Mesenchymal stem cell (in vitro differentiated cells and primary cell): ENCODE measurements at regions not wholly inside any gene's neighbourhood (a gene's known extent, or its start where the extent isn't known, plus 50 kb on each side); places are given as distances from the start of the nearest gene placed in this dataset.
A peak's percentile ranks its signal among the peaks of the same experiment; 100 is the strongest.

Source experiments
- DNase-seq: peaks from one replicate; pipeline ENCODE4 v3.0.0-alpha.2; 2013
- H2AFZ ChIP-seq: one replicate; pipeline ENCODE4 v1.6.1; 2013; ENCODE audit warnings: low read depth, mild to moderate bottlenecking, control low read depth, inconsistent platforms, low read length, moderate library complexity
- H2AK5ac ChIP-seq: 2 replicates; pipeline ENCODE4 v1.6.1; 2013; ENCODE audit warnings: low read length, moderate library complexity, mild to moderate bottlenecking, inconsistent platforms; ENCODE audit not compliant: severe bottlenecking
- H2BK120ac ChIP-seq: one replicate; pipeline ENCODE4 v1.6.1; 2013; ENCODE audit warnings: low read depth, mild to moderate bottlenecking, inconsistent platforms, low read length, moderate library complexity
- H2BK12ac ChIP-seq, 2 experiments: one replicate each; pipeline ENCODE4 v1.6.1; 2013; ENCODE audit warnings: inconsistent platforms in 2 of 2, low read length in 2 of 2, mild to moderate bottlenecking in 2 of 2, moderate library complexity in 2 of 2, control low read depth in 1 of 2
- H2BK15ac ChIP-seq: one replicate; pipeline ENCODE4 v1.6.1; 2013; ENCODE audit warnings: mild to moderate bottlenecking, low read depth, inconsistent platforms; ENCODE audit not compliant: poor library complexity, severe bottlenecking
- H2BK5ac ChIP-seq: 2 replicates; pipeline ENCODE4 v1.6.1; 2013; ENCODE audit warnings: low read depth, mild to moderate bottlenecking, low read length, control low read depth, inconsistent platforms; ENCODE audit not compliant: poor library complexity, severe bottlenecking
- H3K14ac ChIP-seq, 2 experiments: one replicate each; pipeline ENCODE4 v1.6.1; 2013; ENCODE audit warnings: inconsistent platforms in 2 of 2, low read length in 2 of 2, control low read depth in 1 of 2, mild to moderate bottlenecking in 1 of 2, moderate library complexity in 1 of 2
- H3K18ac ChIP-seq, 2 experiments: one replicate each; pipeline ENCODE4 v1.6.1; 2013; ENCODE audit warnings: inconsistent platforms in 2 of 2, low read length in 2 of 2, control low read depth in 1 of 2, low read depth in 1 of 2, mild to moderate bottlenecking in 1 of 2
- H3K23ac ChIP-seq, 2 experiments: one replicate each; pipeline ENCODE4 v1.6.1; 2013; ENCODE audit warnings: inconsistent platforms in 2 of 2, low read length in 2 of 2, mild to moderate bottlenecking in 2 of 2, moderate library complexity in 2 of 2, control low read depth in 1 of 2
- H3K27ac ChIP-seq: 2 replicates; pipeline ENCODE4 v1.5.1; 2013; ENCODE audit warnings: mild to moderate bottlenecking, moderate library complexity, low read length, control low read depth, inconsistent platforms; ENCODE audit not compliant: poor library complexity, severe bottlenecking
- H3K27me3 ChIP-seq, 2 experiments: 2 replicates each; pipeline versions ENCODE4 v1.6.1 to v1.7.0; 2013; ENCODE audit warnings: low read length in 2 of 2, mild to moderate bottlenecking in 2 of 2, moderate library complexity in 2 of 2, control low read depth in 1 of 2, inconsistent platforms in 1 of 2; ENCODE audit not compliant: control insufficient read depth in 1 of 2, insufficient read depth in 1 of 2
- H3K36me3 ChIP-seq, 2 experiments: 2 replicates each; pipeline versions ENCODE4 v1.6.1 to v1.7.0; 2013; ENCODE audit warnings: low read length in 2 of 2, control low read depth in 1 of 2, inconsistent platforms in 1 of 2, low read depth in 1 of 2, mild to moderate bottlenecking in 1 of 2; ENCODE audit not compliant: insufficient read depth in 2 of 2, control insufficient read depth in 1 of 2
- H3K4ac ChIP-seq, 2 experiments: one replicate each; pipeline ENCODE4 v1.6.1; 2013; ENCODE audit warnings: inconsistent platforms in 2 of 2, low read length in 2 of 2, mild to moderate bottlenecking in 2 of 2, moderate library complexity in 2 of 2, control low read depth in 1 of 2, low read depth in 1 of 2
- H3K4me1 ChIP-seq: 2 replicates; pipeline ENCODE4 v1.6.1; 2013; ENCODE audit warnings: low read depth, low read length, control low read depth; ENCODE audit not compliant: control insufficient read depth, insufficient read depth
- H3K4me2 ChIP-seq: 2 replicates; pipeline ENCODE4 v1.6.1; 2013; ENCODE audit warnings: low read length, mild to moderate bottlenecking, inconsistent platforms; ENCODE audit not compliant: poor library complexity, severe bottlenecking
- H3K4me3 ChIP-seq, 2 experiments: 2 replicates each; pipeline versions ENCODE4 v1.5.1 to v1.7.0; 2013; ENCODE audit warnings: low read length in 2 of 2, mild to moderate bottlenecking in 2 of 2, control low read depth in 1 of 2, low read depth in 1 of 2; ENCODE audit not compliant: insufficient read depth in 1 of 2
- H3K79me1 ChIP-seq: replicated peaks from 2 replicates; pipeline ENCODE4 v1.6.1; 2013; ENCODE audit warnings: mild to moderate bottlenecking, control low read depth, low read length, inconsistent platforms; ENCODE audit not compliant: poor library complexity, severe bottlenecking
- H3K9ac ChIP-seq: 2 replicates; pipeline ENCODE4 v1.7.0; 2013; ENCODE audit warnings: mild to moderate bottlenecking, low read length, moderate library complexity
- H3K9me3 ChIP-seq: 2 replicates; pipeline ENCODE4 v1.7.0; 2013; ENCODE audit warnings: mild to moderate bottlenecking, low read length; ENCODE audit not compliant: control insufficient read depth
- H4K8ac ChIP-seq: one replicate; pipeline ENCODE4 v1.6.1; 2013; ENCODE audit warnings: inconsistent platforms, mild to moderate bottlenecking, low read length, moderate library complexity
- H4K91ac ChIP-seq: one replicate; pipeline ENCODE4 v1.6.1; 2013; ENCODE audit warnings: mild to moderate bottlenecking, low read length, inconsistent platforms
- WGBS: methylation state at CpG from one replicate; pipeline ENCODE4 v1.1.7; 2013; ENCODE audit warnings: mixed read lengths; 5-methylcytosine and 5-hydroxymethylcytosine counted together

GRCh38 chr1:175857756-175858155 lies 114.4 kb upstream of the TNR start:
- Histone ChIP-seq H2AK5ac (no peak overlapping the region), H2BK12ac (no peak overlapping the region), H3K14ac (peak overlapping the region in 1 of 2 experiments; percentile 68), H3K4me3 (no peak overlapping the region), H3K79me1 (no peaks in the 10 kb centered on the region), H3K9me3 (no peaks in the 10 kb centered on the region), H2BK15ac (no peak overlapping the region), H3K27ac (no peak overlapping the region), H2BK120ac (no peak overlapping the region), H3K27me3 (peaks cover 15 to 53% of the 10 kb centered on the region in 2 experiments), H3K4me2 (no peak overlapping the region), H2AFZ (no peak overlapping the region), H3K9ac (no peak overlapping the region), H2BK5ac (no peak overlapping the region), H3K36me3 (no peaks in the 10 kb centered on the region), H3K4me1 (no peaks in the 10 kb centered on the region), H4K91ac (no peak overlapping the region), H3K23ac (peak overlapping the region in 1 of 2 experiments; percentile 70), H4K8ac (no peak overlapping the region), H3K18ac (no peak overlapping the region), H3K4ac (no peak overlapping the region)
- 57% methylated on average over 6 of the region's 6 CpGs for WGBS
- DNase-seq = no peak

- no peak overlapping the region for H2AFZ ChIP-seq
- no peaks in the 10 kb centered on the region for H3K4me1 ChIP-seq
- H3K4me2 ChIP-seq = no peak overlapping the region
- H2BK15ac ChIP-seq = no peak overlapping the region
- no peak overlapping the region for H2BK5ac ChIP-seq
- H4K8ac ChIP-seq = no peak overlapping the region
- no peak overlapping the region for H3K23ac ChIP-seq
- H3K9ac ChIP-seq = no peak overlapping the region
- no peak overlapping the region for H2BK12ac ChIP-seq
- DNase-seq = no peak
- H2BK120ac ChIP-seq = no peak overlapping the region
- no peaks in the 10 kb centered on the region for H3K79me1 ChIP-seq
- WGBS = 92% methylated on average over 2 of the region's 4 CpGs
- no peak overlapping the region for H2AK5ac ChIP-seq
- H3K27ac ChIP-seq = no peak overlapping the region
- H3K9me3 ChIP-seq = no peaks in the 10 kb centered on the region
- H3K14ac ChIP-seq = no peak overlapping the region
- peaks cover 10 to 39% of the 10 kb centered on the region in 2 experiments for H3K27me3 ChIP-seq
- H3K4ac ChIP-seq = no peak overlapping the region
- H3K18ac ChIP-seq = no peak overlapping the region
- H3K36me3 ChIP-seq = no peaks in the 10 kb centered on the region
- H3K4me3 ChIP-seq = no peak overlapping the region
- H4K91ac ChIP-seq = no peak overlapping the region
These were observed 110.3 kb upstream of the TNR start for GRCh38 chr1:175853681-175854080.

GRCh38 chr1:175851749-175852148 lies 108.4 kb upstream of the TNR start:
- Histone ChIP-seq H2BK5ac (no peak overlapping the region), H4K91ac (no peak overlapping the region), H2BK120ac (no peak overlapping the region), H3K14ac (no peak overlapping the region), H3K27ac (no peak overlapping the region), H2BK15ac (no peak overlapping the region), H3K4me3 (no peak overlapping the region), H2AFZ (no peak overlapping the region), H3K23ac (no peak overlapping the region), H3K9ac (no peak overlapping the region), H3K4ac (no peak overlapping the region), H4K8ac (no peak overlapping the region), H3K4me1 (no peaks in the 10 kb centered on the region), H3K18ac (no peak overlapping the region), H3K79me1 (no peaks in the 10 kb centered on the region), H3K4me2 (no peak overlapping the region), H2BK12ac (no peak overlapping the region), H3K27me3 (peaks cover 10 to 28% of the 10 kb centered on the region in 2 experiments), H3K36me3 (no peaks in the 10 kb centered on the region), H3K9me3 (no peaks in the 10 kb centered on the region), H2AK5ac (no peak overlapping the region)
- no peak for DNase-seq
- 67% methylated on average over 1 of the region's 2 CpGs for WGBS

- H2BK5ac ChIP-seq = no peak overlapping the region
- no peak overlapping the region for H4K91ac ChIP-seq
- H3K4ac ChIP-seq = no peak overlapping the region
- H2AFZ ChIP-seq = no peak overlapping the region
- H3K14ac ChIP-seq = no peak overlapping the region
- H2BK12ac ChIP-seq = no peak overlapping the region
- peaks cover 4 to 8% of the 10 kb centered on the region in 2 experiments for H3K27me3 ChIP-seq
- H3K4me2 ChIP-seq = no peak overlapping the region
- peak overlapping the region; percentile 28 for H4K8ac ChIP-seq
- H2BK15ac ChIP-seq = no peak overlapping the region
- no peaks in the 10 kb centered on the region for H3K4me1 ChIP-seq
- H3K4me3 ChIP-seq = no peak overlapping the region
- no peak overlapping the region for H3K9ac ChIP-seq
- no peak overlapping the region for H2BK120ac ChIP-seq
- no peak overlapping the region for H2AK5ac ChIP-seq
- H3K9me3 ChIP-seq = no peaks in the 10 kb centered on the region
- no peaks in the 10 kb centered on the region for H3K79me1 ChIP-seq
- no peak overlapping the region for H3K23ac ChIP-seq
- no peak overlapping the region for H3K18ac ChIP-seq
- H3K36me3 ChIP-seq = no peaks in the 10 kb centered on the region
- 54% methylated on average over 3 of the region's 5 CpGs for WGBS
- H3K27ac ChIP-seq = no peak overlapping the region
- DNase-seq = no peak
These were observed 104.9 kb upstream of the TNR start for GRCh38 chr1:175848329-175848728.
